Right lobe of liver (tissue), 4 donors: ENCODE measurements at regions not wholly inside any gene's neighbourhood (a gene's known extent, or its start where the extent isn't known, plus 50 kb on each side); places are given as distances from the start of the nearest gene placed in this dataset.
"Not testable (repeated sequence)": the region's sequence is repeated elsewhere in the genome, so short reads cannot be mapped to it uniquely, and the experiment has no call there.

Source experiments
- POLR2A ChIP-seq: fragments of 450-650 bp; IDR thresholded peaks from one replicate; pipeline ENCODE4 v1.6.1; 2017; ENCODE audit warnings: antibody characterized with exemption, mild to moderate bottlenecking
- TF ChIP-seq, protein P1 (sequence below), 4 donors: fragments of 200-600 bp in 3 of 4; fragments of 450-650 bp in 1 of 4; IDR thresholded peaks; one replicate each; pipeline versions ENCODE4 v1.5.1 to v1.8.0; 2016 to 2022; ENCODE audit warnings: antibody characterized with exemption in 4 of 4, mild to moderate bottlenecking in 2 of 4
- donor health status: DM: no; HTN: no; CAD: no.
- donor health status: DM: no; HTN: no; CAD: no.
- donor health status: DM: no; HTN: yes; CAD: no.

DNA sequence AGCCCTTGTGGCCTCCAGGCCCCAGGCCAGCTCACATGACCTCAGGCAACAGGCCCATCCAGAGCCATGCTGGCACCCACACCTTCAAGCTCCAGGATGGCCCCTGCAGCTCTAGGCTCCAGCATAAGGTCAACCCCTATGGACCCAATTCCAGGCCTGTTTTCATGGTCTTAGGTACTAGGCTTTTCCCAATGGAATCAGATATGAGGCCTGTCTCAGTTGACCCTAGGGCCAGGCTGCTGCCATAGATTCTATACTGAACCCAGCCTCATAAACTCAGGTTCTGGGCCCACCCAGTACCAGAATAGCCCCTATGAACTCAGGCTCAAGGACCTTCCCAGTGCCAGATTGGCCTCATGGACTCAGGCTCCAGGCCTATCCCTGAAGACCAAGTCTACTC is 278.6 kb downstream of the CNTNAP3 start:
- not testable (repeated sequence) for TF ChIP-seq POLR2A
- TF ChIP-seq, protein P1, sequence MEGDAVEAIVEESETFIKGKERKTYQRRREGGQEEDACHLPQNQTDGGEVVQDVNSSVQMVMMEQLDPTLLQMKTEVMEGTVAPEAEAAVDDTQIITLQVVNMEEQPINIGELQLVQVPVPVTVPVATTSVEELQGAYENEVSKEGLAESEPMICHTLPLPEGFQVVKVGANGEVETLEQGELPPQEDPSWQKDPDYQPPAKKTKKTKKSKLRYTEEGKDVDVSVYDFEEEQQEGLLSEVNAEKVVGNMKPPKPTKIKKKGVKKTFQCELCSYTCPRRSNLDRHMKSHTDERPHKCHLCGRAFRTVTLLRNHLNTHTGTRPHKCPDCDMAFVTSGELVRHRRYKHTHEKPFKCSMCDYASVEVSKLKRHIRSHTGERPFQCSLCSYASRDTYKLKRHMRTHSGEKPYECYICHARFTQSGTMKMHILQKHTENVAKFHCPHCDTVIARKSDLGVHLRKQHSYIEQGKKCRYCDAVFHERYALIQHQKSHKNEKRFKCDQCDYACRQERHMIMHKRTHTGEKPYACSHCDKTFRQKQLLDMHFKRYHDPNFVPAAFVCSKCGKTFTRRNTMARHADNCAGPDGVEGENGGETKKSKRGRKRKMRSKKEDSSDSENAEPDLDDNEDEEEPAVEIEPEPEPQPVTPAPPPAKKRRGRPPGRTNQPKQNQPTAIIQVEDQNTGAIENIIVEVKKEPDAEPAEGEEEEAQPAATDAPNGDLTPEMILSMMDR (IDR thresholded peaks at IDR 0.05) = not testable (repeated sequence)
